HL-60 (cell line): ENCODE measurements at regions not wholly inside any gene's neighbourhood (a gene's known extent, or its start where the extent isn't known, plus 50 kb on each side); places are given as distances from the start of the nearest gene placed in this dataset.

Experiments
- POLR2AphosphoS5 ChIP-seq: IDR thresholded peaks from 2 replicates; pipeline ENCODE4 v1.6.1; 2012; ENCODE audit warnings: low read depth
- TF ChIP-seq, protein P1 (sequence below): IDR thresholded peaks from one replicate; pipeline ENCODE4 v1.5.1; 2011; ENCODE audit warnings: low read length, control low read depth, inconsistent platforms; ENCODE audit not compliant: insufficient read depth

- TF ChIP-seq, protein P1, sequence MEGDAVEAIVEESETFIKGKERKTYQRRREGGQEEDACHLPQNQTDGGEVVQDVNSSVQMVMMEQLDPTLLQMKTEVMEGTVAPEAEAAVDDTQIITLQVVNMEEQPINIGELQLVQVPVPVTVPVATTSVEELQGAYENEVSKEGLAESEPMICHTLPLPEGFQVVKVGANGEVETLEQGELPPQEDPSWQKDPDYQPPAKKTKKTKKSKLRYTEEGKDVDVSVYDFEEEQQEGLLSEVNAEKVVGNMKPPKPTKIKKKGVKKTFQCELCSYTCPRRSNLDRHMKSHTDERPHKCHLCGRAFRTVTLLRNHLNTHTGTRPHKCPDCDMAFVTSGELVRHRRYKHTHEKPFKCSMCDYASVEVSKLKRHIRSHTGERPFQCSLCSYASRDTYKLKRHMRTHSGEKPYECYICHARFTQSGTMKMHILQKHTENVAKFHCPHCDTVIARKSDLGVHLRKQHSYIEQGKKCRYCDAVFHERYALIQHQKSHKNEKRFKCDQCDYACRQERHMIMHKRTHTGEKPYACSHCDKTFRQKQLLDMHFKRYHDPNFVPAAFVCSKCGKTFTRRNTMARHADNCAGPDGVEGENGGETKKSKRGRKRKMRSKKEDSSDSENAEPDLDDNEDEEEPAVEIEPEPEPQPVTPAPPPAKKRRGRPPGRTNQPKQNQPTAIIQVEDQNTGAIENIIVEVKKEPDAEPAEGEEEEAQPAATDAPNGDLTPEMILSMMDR, result no peak
- TF ChIP-seq POLR2AphosphoS5, result no peak
Measured at GRCh38 chr5:61734966-61735365, 402.9 kb downstream of the ZSWIM6 start.
